ENCODE measurements at regions not wholly inside any gene's neighbourhood (a gene's known extent, or its start where the extent isn't known, plus 50 kb on each side); places are given as distances from the start of the nearest gene placed in this dataset.

DNA sequence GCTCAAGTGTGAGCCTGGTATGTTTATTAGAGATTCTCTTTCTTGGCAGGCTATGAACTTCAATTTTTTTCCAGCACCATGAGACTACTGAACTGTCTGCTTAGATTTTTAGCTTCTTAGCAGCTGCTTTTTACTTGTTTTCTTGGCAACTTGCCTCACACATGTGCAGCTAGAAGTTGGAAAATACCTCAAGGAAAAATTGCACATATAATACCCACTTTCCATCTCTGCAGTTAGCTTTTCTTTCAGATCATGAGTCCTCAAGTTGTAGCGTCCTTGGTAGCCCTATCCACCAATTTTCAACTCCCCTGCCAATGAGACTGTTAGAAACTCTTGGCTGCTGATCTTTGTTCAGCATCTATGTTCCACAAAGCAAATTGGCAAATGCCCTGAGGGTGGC, 302.1 kb downstream of the HRH4 start:
- no peak for DNase-seq (ENCODE audit: low spot score)
- peak; percentile 53 for ATAC-seq
- intact Hi-C loops (cut with DNase I), result no loop called here

DNA sequence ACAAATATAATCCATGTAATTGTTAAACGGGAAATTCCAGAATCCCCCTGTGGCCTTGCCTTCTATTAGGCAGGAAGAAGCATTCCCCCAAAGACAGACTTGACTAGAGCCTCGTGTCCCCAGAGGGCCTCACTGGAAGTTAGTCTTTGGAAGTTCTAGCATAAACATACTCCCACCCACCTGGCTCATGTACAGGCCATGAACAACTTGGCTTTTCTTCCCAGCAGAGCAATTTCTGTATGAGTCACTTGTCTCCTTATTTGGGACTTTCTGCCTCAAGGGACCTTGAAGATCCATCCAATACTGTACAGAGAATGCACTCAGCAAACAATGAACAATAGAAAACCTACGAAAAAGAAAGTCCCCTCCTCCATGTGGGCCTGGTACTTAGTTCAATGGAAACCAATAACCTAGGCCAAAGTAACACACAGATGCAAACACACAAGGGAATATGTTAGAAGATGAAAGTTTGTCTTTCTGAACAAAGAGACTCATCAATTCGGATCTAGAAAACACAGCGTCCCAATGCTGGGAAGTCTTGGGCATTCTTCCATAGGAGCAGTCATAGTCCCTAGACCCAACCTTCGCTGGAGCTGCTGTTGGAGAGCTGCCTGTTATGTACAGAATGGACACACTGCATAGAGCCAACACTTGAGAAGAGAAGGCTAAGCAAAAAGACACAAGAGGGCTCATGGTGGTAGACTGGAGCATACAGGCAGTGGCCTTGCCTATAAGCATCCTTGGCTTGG, 303.5 kb downstream of the HRH4 start:
- peak; percentile 88 for ATAC-seq
- peak; percentile 59 for DNase-seq (ENCODE audit: low spot score)
- intact Hi-C loops (cut with DNase I), result no loop called here

DNA sequence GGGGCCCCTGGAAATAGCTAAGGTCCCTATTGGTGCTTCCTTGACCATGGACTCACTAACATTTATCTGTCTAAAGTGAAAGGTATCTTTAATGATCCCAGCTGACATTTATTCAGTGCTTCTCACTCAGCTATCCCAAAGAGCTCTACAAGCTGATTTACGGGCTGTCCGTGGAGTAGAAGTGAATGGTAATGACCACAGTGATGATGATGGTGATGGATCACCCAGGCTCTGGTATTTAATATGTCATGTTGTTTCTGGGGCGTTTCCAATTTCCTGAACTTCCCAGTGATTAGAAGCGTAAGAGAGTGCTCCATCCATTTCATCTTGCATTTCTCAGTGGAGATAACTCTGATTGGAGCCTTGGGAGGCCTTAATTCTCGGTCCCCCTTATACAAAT, 304.3 kb downstream of the HRH4 start:
- DNase-seq (ENCODE audit: low spot score) (no peak), ATAC-seq (no peak)
- intact Hi-C loops (cut with DNase I), result no loop called here

DNA sequence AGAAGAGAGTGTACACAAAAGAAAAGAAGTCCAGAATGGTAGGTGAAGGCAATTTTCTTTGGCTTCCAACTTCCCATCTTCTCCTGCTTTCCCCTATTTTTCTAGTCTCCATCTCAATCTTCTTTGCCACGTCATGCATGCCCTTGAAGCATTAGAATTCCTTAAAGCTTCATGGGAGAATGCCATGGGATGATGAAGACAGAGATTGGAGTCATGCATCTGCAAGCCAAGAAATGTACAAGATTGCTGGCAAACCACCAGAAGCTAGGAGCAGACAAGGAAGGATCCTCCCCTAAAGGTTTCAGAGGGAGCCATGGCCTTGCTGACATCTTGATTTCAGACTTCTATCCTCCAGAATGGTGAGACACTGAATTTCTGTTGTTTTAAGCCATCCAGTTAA, 305.9 kb downstream of the HRH4 start:
- intact Hi-C loops (cut with DNase I), result no loop called here
- DNase-seq (ENCODE audit: low spot score), result no peak

DNA sequence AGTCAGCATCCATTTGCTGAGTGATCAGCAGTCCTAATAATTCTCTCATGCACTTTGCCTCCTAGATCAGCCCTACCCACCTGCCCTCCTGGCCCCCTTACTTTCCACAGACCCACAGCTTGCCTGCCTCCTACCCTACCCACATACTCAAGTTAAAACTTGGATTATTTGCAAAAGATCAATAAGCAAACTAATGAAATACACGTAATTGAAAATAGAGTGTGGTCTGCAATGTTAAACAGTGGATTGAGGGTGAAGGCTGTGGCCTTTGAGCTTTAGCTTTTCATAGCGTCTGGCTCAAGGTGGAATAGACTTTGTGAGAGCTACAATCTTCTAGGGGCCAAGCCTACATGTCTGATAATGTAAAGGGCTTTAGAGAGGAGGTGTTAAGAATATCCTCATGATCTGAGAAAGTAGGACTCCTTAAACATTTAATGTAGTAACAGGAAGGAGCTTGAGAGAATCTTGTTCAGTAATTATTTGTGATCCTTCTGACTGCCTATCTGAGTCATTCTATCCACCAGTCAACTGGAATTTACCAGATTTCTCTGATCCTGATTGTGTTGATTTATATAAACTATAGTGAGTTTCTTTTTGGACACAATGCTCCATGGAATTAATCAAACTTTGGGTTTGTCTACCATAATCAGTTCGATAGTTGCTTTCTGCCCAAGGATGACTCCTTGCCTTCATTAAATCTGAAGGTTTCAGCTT, 310.0 kb downstream of the HRH4 start:
- ATAC-seq (no peak), DNase-seq (ENCODE audit: low spot score) (no peak)
- intact Hi-C loops (cut with DNase I), result no loop called here

More for the DNA sequence above, 305.9 kb downstream of the HRH4 start:
- ATAC-seq, result no peak

DNA sequence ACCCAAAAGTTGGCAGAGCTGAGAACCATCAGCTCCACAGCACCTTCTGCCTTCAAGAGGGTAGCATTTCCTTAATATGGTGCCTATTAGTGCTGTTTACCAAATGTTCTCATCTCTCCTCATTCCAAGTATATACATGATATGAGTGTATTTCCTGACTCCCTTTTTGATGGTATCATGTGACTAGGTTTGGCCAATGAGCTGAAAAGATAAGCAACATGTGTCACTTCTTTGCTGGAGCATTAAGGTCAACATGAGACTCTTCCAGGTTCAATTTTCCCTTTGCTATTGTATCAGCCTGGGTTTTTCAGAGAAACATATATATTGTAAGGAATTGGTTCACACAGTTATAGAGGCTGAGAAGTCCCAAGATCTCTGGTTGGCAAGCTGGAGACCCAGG, 310.9 kb downstream of the HRH4 start:
- no peak for ATAC-seq
- intact Hi-C loops (cut with DNase I), result no loop called here
- DNase-seq (ENCODE audit: low spot score), result no peak

DNA sequence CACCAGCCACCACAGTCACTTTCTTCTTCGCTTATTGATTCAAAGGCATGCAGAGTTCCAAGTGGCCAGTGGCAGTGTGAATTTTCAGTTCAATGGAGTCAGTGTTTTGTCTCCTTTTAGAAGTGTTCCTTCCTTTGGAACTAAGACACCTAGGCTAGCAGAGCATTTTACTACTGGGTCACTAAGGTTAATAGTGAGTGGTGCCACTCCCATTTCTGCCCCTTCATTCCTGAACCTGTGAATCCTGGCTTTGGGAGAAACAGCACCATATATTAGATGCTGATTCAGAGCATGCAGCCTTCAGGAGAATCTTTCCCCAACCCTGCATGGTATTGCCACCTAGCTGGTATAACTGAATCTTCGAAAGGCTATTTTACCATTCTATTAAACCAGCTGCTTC, 312.7 kb downstream of the HRH4 start:
- intact Hi-C loops (cut with DNase I), result no loop called here
- DNase-seq (ENCODE audit: low spot score) (no peak), ATAC-seq (no peak)

DNA sequence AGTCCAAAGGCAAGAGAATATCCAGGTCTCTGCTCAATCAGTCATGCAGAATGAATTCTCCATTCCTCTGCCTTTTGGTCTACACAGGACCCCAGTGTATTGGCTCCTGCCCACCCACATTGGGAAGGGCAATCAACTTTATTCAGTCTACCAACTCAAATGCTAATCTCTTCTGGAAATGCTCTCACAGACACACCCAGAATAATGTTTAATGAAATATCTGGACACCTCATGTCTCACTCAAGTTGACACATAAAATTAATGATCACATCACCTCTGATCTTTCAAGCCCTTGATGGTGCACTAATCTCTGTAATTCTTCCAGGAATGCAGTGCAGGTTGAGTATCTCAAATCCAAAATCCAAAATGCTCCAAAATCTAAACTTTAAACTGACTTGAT, 315.6 kb downstream of the HRH4 start:
- no peak for ATAC-seq
- intact Hi-C loops (cut with DNase I), result no loop called here
- DNase-seq (ENCODE audit: low spot score), result no peak

DNA sequence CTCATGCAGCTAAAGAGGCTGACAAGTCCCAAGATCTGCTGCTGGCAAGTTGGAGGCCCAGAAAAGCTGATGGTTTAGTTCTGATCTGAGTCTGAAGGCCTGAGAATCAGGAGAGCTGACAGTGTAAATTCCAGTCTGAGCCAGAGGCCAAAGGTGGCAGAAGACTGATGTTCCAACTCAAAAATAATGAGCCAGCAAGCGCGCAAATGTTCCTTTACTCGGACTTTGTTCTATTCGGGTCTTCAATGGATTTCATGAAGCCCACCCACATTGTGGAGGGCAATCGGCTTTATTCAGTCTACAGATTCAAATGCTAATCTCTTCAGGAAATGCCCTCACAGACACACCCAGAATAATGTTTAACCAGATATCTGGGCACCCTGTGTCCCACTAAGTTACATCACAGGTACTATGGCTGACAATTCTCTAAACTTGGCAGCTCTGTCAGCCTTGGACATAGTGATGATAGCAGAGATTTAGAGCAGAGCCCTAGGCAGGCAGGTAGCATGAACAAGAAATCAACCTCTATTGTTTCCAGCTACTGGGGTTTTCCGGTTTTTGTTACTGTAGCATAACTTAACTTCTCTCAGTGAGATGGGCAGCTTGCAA, 318.5 kb downstream of the HRH4 start:
- intact Hi-C loops (cut with DNase I), result no loop called here
- DNase-seq (ENCODE audit: low spot score), result no peak
- no peak for ATAC-seq

DNA sequence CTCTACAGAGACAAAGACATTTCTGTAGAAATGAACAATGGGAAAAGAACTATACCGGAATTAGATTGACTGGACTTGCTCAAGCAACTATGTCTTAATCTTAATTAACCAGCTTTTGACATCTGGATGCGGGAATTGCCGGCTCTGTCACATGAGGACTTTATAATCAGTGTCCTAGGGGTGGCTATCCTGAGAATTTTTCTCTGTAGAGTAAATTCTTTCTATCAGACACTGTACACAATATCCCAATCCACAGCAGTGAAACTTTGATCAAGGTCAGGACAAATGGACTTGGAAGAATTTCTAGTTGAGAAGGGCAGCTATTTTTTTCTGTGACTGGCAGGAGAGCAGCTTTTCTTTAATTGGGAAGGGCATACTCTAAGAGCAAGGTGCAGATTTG, 322.1 kb downstream of the HRH4 start:
- intact Hi-C loops (cut with DNase I), result no loop called here
- no peak for ATAC-seq
- no peak for DNase-seq (ENCODE audit: low spot score)

DNA sequence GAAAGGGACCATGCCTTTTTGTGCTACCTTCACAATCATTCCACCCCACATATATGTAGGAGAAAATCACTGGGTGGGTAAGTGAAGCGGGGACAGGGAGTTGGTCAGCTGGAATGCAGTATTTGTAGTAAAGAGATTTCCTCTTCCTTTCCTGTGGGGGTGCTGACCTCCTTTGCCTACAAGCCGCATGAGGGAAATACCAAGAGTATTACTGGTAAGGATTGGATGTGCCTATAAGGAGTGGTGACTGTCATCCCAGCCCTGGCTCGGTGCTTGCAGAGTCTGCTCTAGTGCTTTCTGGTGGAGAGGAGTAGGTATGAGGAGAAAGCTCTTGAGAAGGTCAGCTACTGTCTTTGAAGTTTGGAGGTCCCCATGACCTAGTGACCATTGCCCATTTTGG, 324.6 kb downstream of the HRH4 start:
- no peak for DNase-seq (ENCODE audit: low spot score)
- intact Hi-C loops (cut with DNase I), result no loop called here
- ATAC-seq, result no peak

DNA sequence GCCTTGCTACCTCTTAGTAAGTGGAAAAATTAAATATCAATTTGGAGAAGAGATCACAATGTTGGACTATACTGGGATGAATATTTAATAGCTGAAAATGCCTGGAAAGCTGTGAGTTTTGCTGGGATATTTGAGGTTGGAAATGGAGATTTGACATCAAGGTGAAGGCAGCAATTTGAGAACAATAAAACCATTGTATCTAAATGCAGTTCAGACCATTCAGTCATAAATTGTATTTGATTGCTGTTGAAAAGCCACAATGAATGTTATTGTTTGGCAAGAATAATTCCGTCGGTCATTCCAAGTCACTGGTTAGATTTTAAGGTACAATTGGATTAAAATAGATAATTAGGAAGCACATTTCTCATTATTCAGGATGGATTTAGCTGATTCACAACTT, 325.6 kb downstream of the HRH4 start:
- intact Hi-C loops (cut with DNase I), result no loop called here
- ATAC-seq (no peak), DNase-seq (ENCODE audit: low spot score) (no peak)

DNA sequence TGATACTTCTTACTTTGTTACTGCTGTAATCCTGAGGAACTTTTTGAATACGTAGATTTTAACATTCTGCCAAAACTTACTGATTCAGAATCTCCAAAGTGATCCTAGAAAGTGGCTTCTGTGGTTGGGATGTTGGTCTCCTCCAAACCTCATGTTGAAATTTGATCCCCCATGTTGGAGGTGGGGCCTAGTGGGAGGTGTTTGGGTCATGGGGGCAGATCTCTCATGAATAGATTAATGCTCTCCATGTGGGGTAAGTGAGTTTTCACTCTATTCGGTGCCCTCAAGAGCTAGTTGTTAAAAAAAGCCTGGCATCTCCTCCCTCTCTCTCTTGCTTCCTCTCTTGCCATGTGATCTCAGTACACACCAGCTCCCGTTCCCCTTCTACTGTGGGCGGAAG, 329.9 kb downstream of the HRH4 start:
- no peak for ATAC-seq
- DNase-seq (ENCODE audit: low spot score), result no peak
- intact Hi-C loops (cut with DNase I), result no loop called here

DNA sequence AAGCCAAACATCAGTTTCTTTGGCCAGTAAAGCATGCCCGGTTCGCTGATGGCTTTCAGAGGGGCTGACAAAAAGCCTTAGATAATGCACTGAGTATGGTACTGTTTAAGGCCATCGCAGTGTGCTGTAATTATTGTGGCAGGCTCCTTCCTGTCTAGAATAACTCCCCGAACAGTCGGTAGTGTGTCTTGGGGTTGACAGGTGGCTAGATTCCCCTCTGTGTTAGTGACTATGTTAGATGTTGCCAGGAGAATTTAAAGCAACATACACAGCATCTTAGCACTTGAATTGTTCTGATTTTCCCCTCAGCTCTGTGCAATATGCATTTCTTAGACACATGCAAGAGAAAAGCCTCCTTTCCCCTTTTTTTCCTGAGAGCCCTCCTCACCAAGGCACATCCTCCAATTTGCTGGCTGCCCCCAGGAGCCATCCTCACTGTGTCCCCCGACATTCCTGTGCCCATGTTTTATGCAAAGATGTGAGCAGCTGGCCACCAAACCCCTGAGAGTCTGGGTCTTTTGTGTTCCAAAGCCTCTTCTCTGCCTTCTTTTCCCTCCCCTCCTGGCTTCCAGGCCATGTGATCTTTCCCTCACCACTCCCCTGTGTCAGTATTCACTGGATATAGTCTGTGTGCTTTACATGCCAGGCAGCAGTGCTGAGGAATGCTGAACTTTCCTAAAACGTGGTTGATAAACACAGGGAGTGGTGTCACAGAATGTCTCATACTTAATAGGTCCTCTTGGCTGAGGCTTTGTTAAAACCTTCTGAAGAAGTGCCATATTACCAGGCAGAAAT, 331.5 kb downstream of the HRH4 start:
- intact Hi-C loops (cut with DNase I), result no loop called here
- DNase-seq (ENCODE audit: low spot score), result no peak
- no peak for ATAC-seq

DNA sequence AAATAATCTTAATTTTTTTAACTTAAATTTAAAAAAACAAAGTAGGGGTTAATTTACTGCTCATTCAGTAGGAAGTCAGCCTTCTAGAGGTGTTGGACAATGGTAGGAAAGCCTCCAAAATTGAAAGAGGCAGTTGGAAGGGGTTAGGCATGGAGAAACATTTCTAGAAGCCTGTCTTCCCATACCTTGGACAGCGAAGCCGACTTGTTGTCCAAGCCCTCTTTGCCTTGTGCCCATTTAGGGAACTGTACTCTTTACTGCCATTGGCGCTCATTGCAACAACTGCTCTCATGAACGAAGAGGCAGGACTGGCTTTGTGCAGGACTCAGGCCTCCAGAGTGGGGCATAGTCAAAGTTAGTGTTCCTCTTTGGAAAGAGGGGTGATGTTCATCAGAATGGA, 333.3 kb downstream of the HRH4 start:
- DNase-seq (ENCODE audit: low spot score) (no peak), ATAC-seq (no peak)
- intact Hi-C loops (cut with DNase I), result no loop called here

DNA sequence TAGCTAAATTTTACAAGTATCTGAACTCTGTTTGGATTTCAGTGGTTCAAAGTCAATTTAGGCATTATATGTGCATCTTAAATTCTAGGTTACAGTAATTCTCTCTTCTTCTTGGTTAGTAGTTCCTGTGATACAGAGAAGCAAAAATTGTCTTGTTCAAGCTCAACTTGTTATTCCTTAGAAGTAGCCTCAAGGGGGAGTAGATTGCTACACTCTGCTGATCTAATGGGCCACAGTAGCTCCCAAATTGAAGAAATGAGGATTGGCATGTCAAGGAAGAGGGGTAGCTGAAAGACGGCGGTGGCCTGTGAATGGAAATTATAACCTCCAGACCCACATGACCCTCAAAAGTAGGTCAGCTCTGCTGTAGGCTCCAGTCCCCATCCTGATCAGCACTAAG, 334.7 kb downstream of the HRH4 start:
- no peak for ATAC-seq
- no peak for DNase-seq (ENCODE audit: low spot score)
- intact Hi-C loops (cut with DNase I), result no loop called here

DNA sequence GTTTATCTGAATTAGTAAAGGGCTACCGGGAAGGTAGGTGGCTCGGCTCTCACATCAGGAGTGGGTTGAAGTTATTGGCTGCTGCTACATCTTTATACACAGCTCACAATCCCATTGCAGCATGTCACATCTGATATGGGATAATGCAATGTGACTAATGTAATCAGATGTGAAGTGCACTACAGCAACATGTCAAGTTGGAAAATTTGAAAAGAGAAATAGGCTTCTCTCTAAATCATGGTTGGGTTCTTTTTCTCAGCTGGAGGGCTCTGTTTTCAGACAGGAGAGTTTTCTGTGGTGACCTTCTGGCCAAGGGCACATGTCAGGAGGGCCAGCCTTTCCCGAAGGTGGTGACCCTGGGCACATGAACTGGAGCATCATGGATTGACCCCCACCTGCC, 337.5 kb downstream of the HRH4 start:
- ATAC-seq, result no peak
- DNase-seq (ENCODE audit: low spot score), result no peak
- intact Hi-C loops (cut with DNase I), result no loop called here

DNA sequence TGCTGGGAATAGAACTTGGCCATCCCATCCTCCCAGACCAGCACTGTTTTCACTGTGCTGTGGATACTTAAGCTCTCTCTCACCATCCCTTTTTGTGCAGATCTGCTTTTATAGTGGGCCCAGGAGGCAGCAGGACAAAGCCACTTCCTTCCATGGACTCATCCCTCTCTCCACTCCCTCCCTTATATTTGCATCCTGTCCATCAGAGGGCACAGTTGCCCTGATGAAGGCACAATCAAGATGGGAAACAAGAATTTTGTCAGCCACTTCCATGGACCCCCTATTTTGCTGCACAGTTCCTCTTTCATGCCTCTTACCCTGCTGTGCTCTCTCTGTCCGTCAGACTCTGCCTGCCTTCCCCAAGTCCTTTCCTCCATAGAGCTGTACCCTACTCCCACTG, 338.7 kb downstream of the HRH4 start:
- DNase-seq (ENCODE audit: low spot score) (no peak), ATAC-seq (no peak)
- intact Hi-C loops (cut with DNase I), result no loop called here

DNA sequence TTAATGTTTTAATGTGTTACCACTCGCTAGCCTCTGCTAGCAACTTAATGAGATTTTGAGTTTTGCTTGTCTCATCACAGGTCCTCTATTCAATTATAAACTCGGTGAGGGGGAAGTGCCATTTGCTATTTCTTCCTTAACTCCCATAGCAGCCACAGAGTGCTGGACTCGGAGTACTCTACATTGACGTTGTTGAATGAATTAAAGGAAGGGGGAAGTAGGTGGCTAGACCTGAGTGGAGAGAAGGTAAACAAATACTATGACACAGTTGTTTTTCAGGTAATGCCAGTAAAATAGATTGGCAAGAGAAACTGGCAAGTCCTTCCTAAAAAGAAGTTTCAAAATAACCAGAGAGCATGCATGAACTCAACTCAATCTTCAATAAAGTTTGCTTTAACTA, 339.3 kb downstream of the HRH4 start:
- DNase-seq (ENCODE audit: low spot score), result no peak
- intact Hi-C loops (cut with DNase I), result no loop called here

DNA sequence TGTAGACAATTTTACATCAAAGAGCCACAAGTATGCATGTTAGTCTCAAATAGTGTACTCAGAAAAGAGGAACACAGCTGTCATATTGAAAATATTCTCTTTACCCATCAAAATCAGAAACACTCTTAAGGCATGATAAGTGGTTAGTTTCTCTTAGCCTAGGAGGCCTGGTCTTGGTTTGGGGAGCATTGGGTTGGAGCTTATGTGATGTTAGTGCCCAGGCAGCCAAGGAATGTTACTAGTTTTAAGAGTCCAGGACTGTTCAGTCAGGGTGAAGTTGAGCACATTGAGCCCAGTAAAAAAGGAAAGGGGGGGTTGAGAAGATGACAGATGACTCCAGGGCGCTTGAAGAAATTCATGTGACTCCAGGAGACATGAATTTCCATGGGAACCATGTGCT, 340.6 kb downstream of the HRH4 start:
- no peak for DNase-seq (ENCODE audit: low spot score)
- no peak for ATAC-seq
- intact Hi-C loops (cut with DNase I), result no loop called here

More for the DNA sequence above, 339.3 kb downstream of the HRH4 start:
- ATAC-seq, result no peak

Data from sciatic nerve (tissue), 2 donors.